HL-60 (cell line): ENCODE measurements at regions not wholly inside any gene's neighbourhood (a gene's known extent, or its start where the extent isn't known, plus 50 kb on each side); places are given as distances from the start of the nearest gene placed in this dataset.
"Not testable (repeated sequence)": the region's sequence is repeated elsewhere in the genome, so short reads cannot be mapped to it uniquely, and the experiment has no call there.

Experiments used
- DNase-seq, 2 experiments: peaks; one replicate each; pipeline ENCODE4 v3.0.0-alpha.2; 2010 to 2020; ENCODE audit warnings: low read depth in 1 of 2, low spot score in 1 of 2
- H3K27ac ChIP-seq: fragments of 250-450 bp; sonication (Bioruptor Pico); replicated peaks from 2 replicates; pipeline ENCODE4 v1.5.1; 2020; ENCODE audit warnings: mild to moderate bottlenecking, moderate library complexity
- H3K27me3 ChIP-seq: fragments of 250-450 bp; sonication (Bioruptor Pico); 2 replicates; pipeline ENCODE4 v1.5.1; 2021; ENCODE audit warnings: mild to moderate bottlenecking, moderate library complexity; ENCODE audit not compliant: insufficient read depth, poor library complexity, severe bottlenecking
- H3K4me3 ChIP-seq: replicated peaks from 2 replicates; pipeline ENCODE4 v1.5.1; 2011; ENCODE audit warnings: mild to moderate bottlenecking, control low read depth, low read length; ENCODE audit not compliant: insufficient read depth
- CTCF ChIP-seq: IDR thresholded peaks from one replicate; pipeline ENCODE4 v1.5.1; 2011; ENCODE audit warnings: low read length, control low read depth, inconsistent platforms; ENCODE audit not compliant: insufficient read depth
- GABPA ChIP-seq: IDR thresholded peaks from 2 replicates; pipeline ENCODE4 v1.6.1; 2012; ENCODE audit warnings: low read depth
- POLR2AphosphoS5 ChIP-seq: IDR thresholded peaks from 2 replicates; pipeline ENCODE4 v1.6.1; 2012; ENCODE audit warnings: low read depth
- REST ChIP-seq: IDR thresholded peaks from 2 replicates; pipeline ENCODE4 v1.6.1; 2012; ENCODE audit warnings: low read depth; ENCODE audit not compliant: insufficient replicate concordance
- SPI1 ChIP-seq: IDR thresholded peaks from 2 replicates; pipeline ENCODE4 v1.6.1; 2012; ENCODE audit warnings: low read depth, mild to moderate bottlenecking, borderline replicate concordance

- DNase-seq: no peak
- TF ChIP-seq GABPA (no peak), POLR2AphosphoS5 (no peak), REST (no peak), SPI1 (no peak), CTCF (no peak)
- H3K4me3 ChIP-seq: no peak overlapping the region
- no peaks in the 10 kb centered on the region for H3K27me3 ChIP-seq
- H3K27ac ChIP-seq: no peak overlapping the region
These were observed 211.1 kb upstream of the STT3B start for GRCh38 chr3:31321620-31322019.

- no peak overlapping the region for H3K27ac ChIP-seq
- no peak for DNase-seq
- H3K4me3 ChIP-seq: no peak overlapping the region
- no peaks in the 10 kb centered on the region for H3K27me3 ChIP-seq
- TF ChIP-seq GABPA: no peak
- no peak for TF ChIP-seq CTCF
- no peak for TF ChIP-seq POLR2AphosphoS5
- TF ChIP-seq REST: no peak
- no peak for TF ChIP-seq SPI1
These were observed 210.3 kb upstream of the STT3B start for GRCh38 chr3:31322460-31322859.

- H3K27ac ChIP-seq: not testable (repeated sequence)
These were observed 204.8 kb upstream of the STT3B start for GRCh38 chr3:31327826-31328357.

GRCh38 chr3:31331278-31331677 lies 201.4 kb upstream of the STT3B start:
- Histone ChIP-seq H3K27ac (no peak overlapping the region), H3K4me3 (no peak overlapping the region), H3K27me3 (no peaks in the 10 kb centered on the region)
- TF ChIP-seq SPI1 (no peak), REST (no peak), GABPA (no peak), CTCF (no peak), POLR2AphosphoS5 (no peak)
- no peak for DNase-seq

More at GRCh38 chr3:31327826-31328357, 204.8 kb upstream of the STT3B start:
- not testable (repeated sequence) for H3K27me3 ChIP-seq, DNase-seq, H3K4me3 ChIP-seq
